HTR-8/SVneo (cell line): ENCODE measurements at regions not wholly inside any gene's neighbourhood (a gene's known extent, or its start where the extent isn't known, plus 50 kb on each side); places are given as distances from the start of the nearest gene placed in this dataset.
"Not testable (repeated sequence)": the region's sequence is repeated elsewhere in the genome, so short reads cannot be mapped to it uniquely, and the experiment has no call there.

ENCODE experiments used
- DNase-seq: peaks from one replicate; pipeline ENCODE4 v3.0.0; 2011; ENCODE audit warnings: low spot score, mixed read lengths; ENCODE audit not compliant: insufficient read length
- FAIRE-seq: peaks from 2 replicates; lab custom pipeline; 2011; peaks lifted over from hg19 to GRCh38; lab: Jason Lieb, UNC

GRCh38 chr11:91066456-91067047 is 843.7 kb upstream of the CHORDC1 start:
- DNase-seq (no peak), FAIRE-seq (no peak)

GRCh38 chr11:91063399-91063798 is 840.5 kb upstream of the CHORDC1 start:
- FAIRE-seq, result not testable (repeated sequence)

GRCh38 chr11:91047882-91048281 is 825.0 kb upstream of the CHORDC1 start:
- FAIRE-seq, result no peak
- DNase-seq, result no peak

More at GRCh38 chr11:91063399-91063798, 840.5 kb upstream of the CHORDC1 start:
- DNase-seq, result not testable (repeated sequence)

- DNase-seq (no peak), FAIRE-seq (no peak)
Measured at GRCh38 chr11:91046261-91046660, 823.4 kb upstream of the CHORDC1 start.

GRCh38 chr11:91041626-91042025 is 818.8 kb upstream of the CHORDC1 start:
- DNase-seq (no peak), FAIRE-seq (no peak)

GRCh38 chr11:91023731-91024130 is 800.9 kb upstream of the CHORDC1 start:
- no peak for FAIRE-seq
- no peak for DNase-seq

- no peak for FAIRE-seq
- no peak for DNase-seq
Measured at GRCh38 chr11:91011503-91011902, 788.7 kb upstream of the CHORDC1 start.

GRCh38 chr11:91005458-91005857 is 782.6 kb upstream of the CHORDC1 start:
- DNase-seq, result no peak
- FAIRE-seq, result no peak

- no peak for DNase-seq
- no peak for FAIRE-seq
Measured at GRCh38 chr11:90997241-90997640, 774.4 kb upstream of the CHORDC1 start.

GRCh38 chr11:90972159-90972558 is 749.3 kb upstream of the CHORDC1 start:
- not testable (repeated sequence) for DNase-seq, FAIRE-seq

GRCh38 chr11:90947930-90948329 is 725.1 kb upstream of the CHORDC1 start:
- DNase-seq, result no peak
- no peak for FAIRE-seq

GRCh38 chr11:90930252-90930651 is 707.4 kb upstream of the CHORDC1 start:
- no peak for FAIRE-seq
- DNase-seq, result no peak

GRCh38 chr11:90919332-90919731 is 696.5 kb upstream of the CHORDC1 start:
- no peak for FAIRE-seq
- no peak for DNase-seq

GRCh38 chr11:90916706-90917105 is 693.9 kb upstream of the CHORDC1 start:
- FAIRE-seq, result no peak

GRCh38 chr11:90913131-90913668 is 690.4 kb upstream of the CHORDC1 start:
- FAIRE-seq, result no peak

More at GRCh38 chr11:90916706-90917105, 693.9 kb upstream of the CHORDC1 start:
- no peak for DNase-seq

GRCh38 chr11:90912631-90913030 is 689.8 kb upstream of the CHORDC1 start:
- FAIRE-seq, result no peak
- no peak for DNase-seq

More at GRCh38 chr11:90913131-90913668, 690.4 kb upstream of the CHORDC1 start:
- DNase-seq, result no peak

GRCh38 chr11:90911192-90911591 is 688.3 kb upstream of the CHORDC1 start:
- FAIRE-seq (no peak), DNase-seq (no peak)

- no peak for DNase-seq
- FAIRE-seq, result no peak
Measured at GRCh38 chr11:90908074-90908473, 685.2 kb upstream of the CHORDC1 start.

GRCh38 chr11:90895850-90896249 is 673.0 kb upstream of the CHORDC1 start:
- no peak for DNase-seq
- FAIRE-seq, result no peak

GRCh38 chr11:90890347-90890746 is 667.5 kb upstream of the CHORDC1 start:
- FAIRE-seq (no peak), DNase-seq (no peak)

GRCh38 chr11:90884181-90884580 is 661.3 kb upstream of the CHORDC1 start:
- no peak for FAIRE-seq
- no peak for DNase-seq

- FAIRE-seq, result no peak
Measured at GRCh38 chr11:90874986-90875385, 652.1 kb upstream of the CHORDC1 start.

More at GRCh38 chr11:90874986-90875385, 652.1 kb upstream of the CHORDC1 start:
- DNase-seq, result no peak
